GM18499 (cell line): ENCODE measurements at regions not wholly inside any gene's neighbourhood (a gene's known extent, or its start where the extent isn't known, plus 50 kb on each side); places are given as distances from the start of the nearest gene placed in this dataset.
"Not testable (repeated sequence)": the region's sequence is repeated elsewhere in the genome, so short reads cannot be mapped to it uniquely, and the experiment has no call there.

Experiments
- ATAC-seq: cut with Tn5 transposase; IDR thresholded peaks from one replicate; pipeline ENCODE4 v1.9.1; 2021; ENCODE audit warnings: moderate number of reproducible peaks; ENCODE audit not compliant: insufficient read depth, unreplicated experiment

DNA sequence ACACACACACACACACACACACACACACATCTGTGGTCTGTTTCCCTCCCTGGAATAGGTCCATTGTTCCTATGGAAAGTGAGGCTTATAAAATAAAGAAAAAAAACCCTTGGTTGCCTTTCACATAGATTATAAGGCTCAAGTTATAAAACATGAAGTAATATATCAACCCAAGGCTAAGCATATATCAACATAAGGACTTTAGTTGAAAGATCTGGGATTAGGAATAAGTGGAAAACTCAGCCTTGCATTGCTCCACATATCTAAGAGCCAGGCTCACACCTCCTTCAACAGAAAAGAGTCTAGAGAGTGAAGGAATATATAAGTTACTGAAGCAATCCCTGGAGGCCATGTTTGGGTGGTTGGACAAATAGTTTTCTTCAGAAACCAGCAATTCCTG is 235.0 kb downstream of the SUCLG1 start:
- no peak for ATAC-seq

DNA sequence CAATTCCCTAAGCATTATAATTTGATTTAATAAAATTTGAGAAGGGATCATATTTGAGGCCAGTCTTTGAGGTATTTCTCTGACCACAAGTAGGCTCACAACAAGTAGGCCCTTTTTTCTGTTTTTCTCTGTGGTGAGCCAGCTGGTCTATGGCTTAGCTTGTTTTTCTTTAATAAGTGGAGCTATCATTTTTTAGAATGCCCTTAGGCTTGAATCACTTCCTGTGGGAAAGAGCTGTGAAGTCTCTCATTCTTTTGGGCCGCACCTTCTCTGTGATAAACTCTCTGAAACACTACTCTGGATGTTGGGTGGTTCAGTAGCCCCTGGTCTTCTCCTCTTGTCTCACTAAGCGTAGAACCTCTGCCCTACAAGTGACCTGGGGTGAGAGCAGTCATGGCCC is 235.9 kb downstream of the SUCLG1 start:
- ATAC-seq = no peak

- not testable (repeated sequence) for ATAC-seq
Measured at GRCh38 chr2:84221102-84221501, 238.0 kb downstream of the SUCLG1 start.

GRCh38 chr2:84217456-84217855 is 241.6 kb downstream of the SUCLG1 start:
- ATAC-seq = no peak

- ATAC-seq = no peak
Measured at GRCh38 chr2:84214455-84214854, 244.6 kb downstream of the SUCLG1 start.

GRCh38 chr2:84212611-84213314 is 246.3 kb downstream of the SUCLG1 start:
- ATAC-seq = peak; percentile 79

DNA sequence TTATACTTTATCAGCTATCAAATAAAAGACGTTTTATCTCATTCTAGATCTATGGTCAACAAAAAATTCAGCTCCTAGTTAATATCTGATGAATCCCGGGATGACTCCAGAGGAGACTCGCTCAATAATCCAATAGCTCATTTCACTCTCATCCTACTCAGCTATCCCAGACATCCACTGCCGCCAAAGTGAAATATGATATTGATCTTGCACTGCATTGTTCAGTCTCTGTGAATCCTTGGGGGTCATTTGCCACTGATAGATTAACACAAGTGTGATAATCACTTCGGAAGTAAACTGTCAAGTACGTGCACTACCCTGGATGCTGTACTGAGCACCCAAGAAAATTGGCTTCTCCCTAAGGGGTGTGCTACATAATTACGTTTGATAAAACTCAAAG is 249.1 kb downstream of the SUCLG1 start:
- no peak for ATAC-seq

DNA sequence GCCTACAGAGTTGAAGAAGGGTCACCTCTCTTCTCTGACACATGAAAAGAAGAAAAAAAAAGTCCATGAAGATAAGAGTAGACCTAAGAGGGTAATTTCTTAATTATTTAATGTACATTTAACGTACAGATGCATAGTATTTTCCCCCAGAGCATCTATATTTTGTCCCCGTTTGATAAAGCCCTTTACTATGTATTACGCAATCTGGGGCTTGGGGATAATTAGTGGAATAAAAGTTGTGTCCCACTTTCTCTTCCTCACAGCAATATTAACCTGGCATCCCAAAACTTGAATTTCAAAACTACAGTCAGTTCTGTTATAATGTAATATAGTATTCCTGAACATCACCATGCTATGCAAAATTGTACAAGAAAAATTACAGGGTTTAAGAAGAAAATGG is 254.1 kb downstream of the SUCLG1 start:
- ATAC-seq = no peak

DNA sequence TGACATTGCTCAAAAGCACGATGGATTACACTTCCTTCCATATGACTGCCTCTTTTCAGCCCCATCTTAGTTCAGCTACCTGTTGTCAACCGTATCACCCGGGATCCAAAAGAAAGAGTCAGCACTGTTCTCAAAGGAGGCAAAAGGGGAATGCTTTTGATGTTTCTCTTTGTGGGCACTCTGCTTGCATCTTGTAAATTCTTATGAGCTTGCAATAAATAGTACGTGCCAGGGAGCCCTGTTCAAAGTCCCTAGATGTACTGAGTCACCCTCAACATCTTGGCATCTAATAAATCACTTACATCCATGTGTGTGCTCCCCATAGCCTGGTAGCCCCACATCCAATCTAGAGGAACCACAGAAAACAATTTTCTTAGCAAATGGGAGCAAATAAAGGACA is 256.9 kb downstream of the SUCLG1 start:
- no peak for ATAC-seq

DNA sequence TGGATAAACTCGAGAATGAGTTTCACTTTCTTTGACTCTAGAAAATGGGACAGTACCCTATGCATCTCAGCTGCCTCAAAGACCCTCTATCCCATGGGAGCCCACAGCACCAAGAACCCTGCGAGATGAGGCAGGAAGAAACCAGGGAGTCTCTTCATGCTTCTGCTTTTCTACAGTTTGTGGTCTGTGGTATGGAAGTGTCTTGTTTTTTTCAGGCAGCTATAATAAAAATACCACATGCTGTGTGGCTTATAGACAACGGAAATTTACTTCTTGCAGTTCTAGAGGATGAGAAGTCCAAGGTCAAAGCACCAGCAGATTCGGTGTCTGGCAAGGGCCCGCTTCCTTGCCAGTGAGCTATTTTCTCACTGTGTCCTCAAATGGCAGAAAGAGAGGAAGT is 257.9 kb downstream of the SUCLG1 start:
- ATAC-seq = no peak

- no peak for ATAC-seq
Measured at GRCh38 chr2:84197901-84198300, 261.2 kb downstream of the SUCLG1 start.

DNA sequence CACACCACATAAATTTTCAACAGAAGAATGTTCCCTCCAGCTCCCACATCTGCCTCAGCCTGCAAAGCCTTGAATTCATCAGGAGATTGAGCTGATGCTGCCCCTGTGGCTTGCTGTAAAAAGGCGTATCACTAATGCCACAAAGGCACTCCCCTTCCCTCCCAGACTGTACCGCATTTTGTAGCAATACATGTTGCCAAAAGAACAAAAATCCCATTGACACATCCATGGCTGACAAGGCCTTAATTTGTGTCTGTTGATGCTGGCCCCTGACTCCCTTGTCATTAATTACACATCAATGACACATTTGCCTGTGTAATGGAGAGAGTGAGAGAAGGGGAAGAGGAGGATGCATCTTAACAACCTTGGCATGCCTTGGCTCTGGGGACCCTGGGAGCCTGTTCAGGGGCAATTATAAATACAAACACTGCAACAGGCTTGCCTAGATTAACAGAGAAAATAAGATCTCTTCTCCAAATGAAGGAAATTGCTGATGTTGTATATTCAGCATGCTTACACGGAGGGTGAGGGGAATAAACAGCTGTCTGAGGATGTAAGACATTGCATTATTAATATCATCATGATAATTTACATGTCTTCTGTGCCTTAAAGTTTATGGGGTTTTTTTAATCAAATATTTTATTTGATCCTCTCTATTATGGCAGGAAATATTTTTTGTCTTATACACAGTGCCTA is 264.0 kb downstream of the SUCLG1 start:
- ATAC-seq = no peak

- ATAC-seq = no peak
Measured at GRCh38 chr2:84194181-84194580, 264.9 kb downstream of the SUCLG1 start.

DNA sequence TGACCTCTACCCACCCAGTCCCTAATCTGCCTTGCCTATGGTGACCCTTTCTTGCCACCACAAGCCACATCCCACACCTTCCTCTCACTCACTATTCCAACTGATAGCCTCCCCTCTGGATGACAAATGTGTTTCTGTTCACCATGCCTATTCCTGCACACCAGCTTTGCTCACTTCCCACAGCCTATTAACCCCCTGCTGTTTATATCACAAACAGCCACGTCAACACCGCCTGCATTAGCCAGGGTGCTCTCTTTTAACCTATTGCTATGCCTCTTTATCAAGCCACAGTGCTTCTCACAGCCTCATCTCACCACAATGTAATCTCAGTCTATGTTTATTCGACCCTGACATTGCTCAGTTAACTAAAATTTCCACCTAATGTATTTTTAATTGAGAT is 271.8 kb downstream of the SUCLG1 start:
- ATAC-seq = no peak

DNA sequence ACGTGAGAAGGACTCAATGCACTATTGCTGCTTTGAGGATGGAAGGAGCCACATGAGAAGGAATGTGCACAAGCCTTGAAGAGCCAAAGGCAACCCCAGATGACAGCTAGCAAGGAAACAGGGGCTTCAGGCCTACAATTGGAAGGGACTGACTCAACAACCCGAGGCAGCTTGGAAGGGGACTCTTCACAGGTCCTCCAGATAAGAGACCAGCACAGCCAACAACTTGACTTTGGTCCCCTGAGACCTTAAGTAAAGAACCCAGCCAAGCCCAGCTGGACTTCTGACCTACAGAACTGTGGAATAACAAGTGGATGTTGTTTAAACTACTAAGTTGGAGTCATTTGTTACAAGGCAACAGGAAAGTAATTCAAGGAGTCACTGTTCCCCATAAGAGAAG is 277.2 kb downstream of the SUCLG1 start:
- ATAC-seq = no peak

DNA sequence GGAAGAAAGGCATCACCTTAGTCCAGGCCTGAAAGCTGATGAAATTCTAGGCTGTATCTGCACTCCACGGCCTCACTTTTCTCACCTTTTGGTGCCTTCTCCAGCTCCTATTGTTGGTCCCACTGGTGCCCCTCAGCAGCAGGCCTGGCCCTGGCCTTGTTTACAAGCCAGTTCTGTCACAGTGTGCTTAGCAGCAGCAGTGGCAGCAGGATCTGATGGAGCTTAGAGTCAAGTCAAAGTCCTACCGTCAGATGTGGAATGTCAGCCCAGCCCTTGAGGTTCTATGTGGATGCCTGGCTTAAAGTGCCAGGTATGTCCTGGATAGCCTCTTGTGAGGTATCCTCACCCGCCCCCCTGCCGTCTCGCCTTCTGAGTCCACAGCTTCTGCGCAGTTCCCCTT is 281.3 kb downstream of the SUCLG1 start:
- ATAC-seq = no peak

DNA sequence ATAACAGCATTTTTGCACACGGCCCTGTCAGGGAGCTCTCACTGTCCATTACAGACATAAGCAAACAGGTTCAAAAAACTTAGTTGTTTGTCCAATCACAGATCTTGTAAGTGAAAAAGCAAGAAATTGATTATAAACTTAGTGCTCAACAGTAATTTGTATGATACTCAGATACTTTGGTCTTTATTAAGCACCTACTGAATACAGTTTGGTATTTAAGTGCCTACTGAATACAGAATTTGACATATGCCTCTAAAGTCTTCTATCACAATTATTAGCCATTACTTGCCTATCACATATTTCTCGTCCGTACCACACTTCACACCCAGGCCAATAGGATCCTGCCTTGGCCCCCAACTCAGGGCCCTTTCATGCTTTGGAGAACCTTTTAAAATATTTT is 283.1 kb downstream of the SUCLG1 start:
- ATAC-seq = no peak

- no peak for ATAC-seq
Measured at GRCh38 chr2:84175340-84175739, 283.7 kb downstream of the SUCLG1 start.

DNA sequence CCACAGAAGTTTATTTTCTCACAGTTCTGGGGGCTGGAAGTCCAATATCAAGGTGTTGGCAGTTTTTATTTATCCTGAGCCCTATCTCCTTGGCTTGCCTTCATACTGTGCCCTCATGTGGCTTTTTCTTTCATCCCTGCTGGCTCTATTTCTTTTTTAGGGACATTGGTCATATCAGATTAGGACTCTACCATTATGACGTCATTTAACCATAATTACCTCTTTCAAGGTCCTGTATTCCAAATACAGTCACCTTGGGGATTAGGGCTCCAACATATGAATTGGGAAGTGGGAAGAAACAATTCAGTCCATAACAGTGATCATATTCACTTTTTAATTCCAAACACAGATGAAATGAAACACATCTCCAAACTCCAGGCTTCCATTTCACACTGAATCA is 286.0 kb downstream of the SUCLG1 start:
- no peak for ATAC-seq

DNA sequence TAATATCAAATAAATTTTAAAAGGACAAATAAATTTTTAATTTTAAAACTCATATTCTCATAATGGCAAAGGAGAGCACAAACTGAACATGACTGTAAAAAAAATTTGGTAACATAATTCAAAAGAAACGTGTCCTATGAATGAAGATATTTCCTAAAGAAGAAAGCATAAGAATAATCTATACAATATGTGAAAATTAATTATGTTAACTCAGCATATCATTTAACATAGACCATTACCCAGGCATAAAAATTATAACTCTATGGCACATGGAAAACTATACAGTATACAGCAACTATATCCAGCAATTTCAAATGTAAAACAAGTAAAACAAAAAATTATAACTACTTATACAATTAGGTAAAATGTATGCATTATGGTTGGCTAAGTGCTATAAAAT is 288.1 kb downstream of the SUCLG1 start:
- no peak for ATAC-seq

GRCh38 chr2:84169871-84170270 is 289.2 kb downstream of the SUCLG1 start:
- ATAC-seq = no peak

GRCh38 chr2:84168552-84168951 is 290.5 kb downstream of the SUCLG1 start:
- not testable (repeated sequence) for ATAC-seq
